OCI-LY7 (cell line): ENCODE measurements at regions not wholly inside any gene's neighbourhood (a gene's known extent, or its start where the extent isn't known, plus 50 kb on each side); places are given as distances from the start of the nearest gene placed in this dataset.

Source experiments
- EZH2phosphoT487 ChIP-seq: fragments of 200-600 bp; sonication (generic); IDR thresholded peaks from 2 replicates; pipeline ENCODE4 v1.6.1; 2018; ENCODE audit warnings: low read depth, borderline replicate concordance, mild to moderate bottlenecking, mixed run types, antibody characterized with exemption, low read length, moderate library complexity, mixed read lengths
- TF ChIP-seq, protein P1 (sequence below): fragments of 200-600 bp; sonication (generic); conservative IDR thresholded peaks from 2 replicates; pipeline ENCODE4 v1.5.1; 2014; ENCODE audit warnings: mild to moderate bottlenecking, antibody characterized with exemption, low read length, moderate library complexity, mixed read lengths

DNA sequence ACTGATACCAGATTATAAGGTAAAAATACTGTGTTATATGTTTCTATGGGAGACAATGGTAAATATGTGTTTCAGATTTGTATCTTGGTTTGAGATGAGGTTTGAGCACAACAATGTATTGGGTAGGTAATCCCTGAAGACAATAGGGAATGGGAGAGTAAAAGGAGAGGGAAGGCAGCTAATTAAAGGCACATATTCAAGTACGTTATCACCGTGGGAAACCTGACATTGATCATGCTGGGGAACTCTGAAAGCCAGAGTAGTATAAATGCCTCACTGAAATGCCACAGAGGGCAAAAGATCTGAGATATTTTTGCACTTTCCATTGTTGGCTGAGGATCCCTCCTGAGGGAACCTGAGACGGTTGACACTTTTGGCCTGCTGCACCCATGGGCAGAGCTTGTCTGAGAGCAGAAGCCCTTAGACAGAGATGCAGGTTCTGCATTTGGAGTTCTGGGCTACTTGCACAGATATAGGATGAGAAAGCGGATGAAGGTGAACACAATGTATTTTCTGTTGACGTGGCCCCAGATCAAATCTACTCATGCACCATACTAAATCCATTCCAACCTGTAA, 506.7 kb downstream of the PCDH18 start:
- TF ChIP-seq, protein P1, sequence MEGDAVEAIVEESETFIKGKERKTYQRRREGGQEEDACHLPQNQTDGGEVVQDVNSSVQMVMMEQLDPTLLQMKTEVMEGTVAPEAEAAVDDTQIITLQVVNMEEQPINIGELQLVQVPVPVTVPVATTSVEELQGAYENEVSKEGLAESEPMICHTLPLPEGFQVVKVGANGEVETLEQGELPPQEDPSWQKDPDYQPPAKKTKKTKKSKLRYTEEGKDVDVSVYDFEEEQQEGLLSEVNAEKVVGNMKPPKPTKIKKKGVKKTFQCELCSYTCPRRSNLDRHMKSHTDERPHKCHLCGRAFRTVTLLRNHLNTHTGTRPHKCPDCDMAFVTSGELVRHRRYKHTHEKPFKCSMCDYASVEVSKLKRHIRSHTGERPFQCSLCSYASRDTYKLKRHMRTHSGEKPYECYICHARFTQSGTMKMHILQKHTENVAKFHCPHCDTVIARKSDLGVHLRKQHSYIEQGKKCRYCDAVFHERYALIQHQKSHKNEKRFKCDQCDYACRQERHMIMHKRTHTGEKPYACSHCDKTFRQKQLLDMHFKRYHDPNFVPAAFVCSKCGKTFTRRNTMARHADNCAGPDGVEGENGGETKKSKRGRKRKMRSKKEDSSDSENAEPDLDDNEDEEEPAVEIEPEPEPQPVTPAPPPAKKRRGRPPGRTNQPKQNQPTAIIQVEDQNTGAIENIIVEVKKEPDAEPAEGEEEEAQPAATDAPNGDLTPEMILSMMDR = no peak
- TF ChIP-seq EZH2phosphoT487 = no peak
